ENCODE measurements at regions not wholly inside any gene's neighbourhood (a gene's known extent, or its start where the extent isn't known, plus 50 kb on each side); places are given as distances from the start of the nearest gene placed in this dataset.

GRCh38 chr10:36450380-36450779 is 675.0 kb upstream of the ANKRD30A start:
- no peak overlapping the region for H3K4me3 ChIP-seq (ENCODE audit: low read length)
- H3K9me3 ChIP-seq (replicated peaks; ENCODE audit: insufficient read depth, low read length), result no peaks in the 10 kb centered on the region
- no peaks in the 10 kb centered on the region for H3K27me3 ChIP-seq (replicated peaks; ENCODE audit: insufficient read depth, low read length)
- H3K27ac ChIP-seq (ENCODE audit: low read length), result no peak overlapping the region
- no peaks in the 10 kb centered on the region for H3F3A ChIP-seq (ENCODE audit: insufficient read depth, low read length)
- no peak overlapping the region for H3K9ac ChIP-seq (ENCODE audit: low read length)
- no peak overlapping the region for H2AFZ ChIP-seq (ENCODE audit: low read length)
- H3K79me2 ChIP-seq (ENCODE audit: low read length), result no peaks in the 10 kb centered on the region
- H3K4me1 ChIP-seq (ENCODE audit: low read length), result no peaks in the 10 kb centered on the region
- no peak for TF ChIP-seq EZH2phosphoT487 (IDR thresholded peaks at IDR 0.05; ENCODE audit: low read length)
- TF ChIP-seq EZH2 (optimal IDR thresholded peaks at IDR 0.05; ENCODE audit: low read depth, low read length), result no peak
- TF ChIP-seq, protein P1, sequence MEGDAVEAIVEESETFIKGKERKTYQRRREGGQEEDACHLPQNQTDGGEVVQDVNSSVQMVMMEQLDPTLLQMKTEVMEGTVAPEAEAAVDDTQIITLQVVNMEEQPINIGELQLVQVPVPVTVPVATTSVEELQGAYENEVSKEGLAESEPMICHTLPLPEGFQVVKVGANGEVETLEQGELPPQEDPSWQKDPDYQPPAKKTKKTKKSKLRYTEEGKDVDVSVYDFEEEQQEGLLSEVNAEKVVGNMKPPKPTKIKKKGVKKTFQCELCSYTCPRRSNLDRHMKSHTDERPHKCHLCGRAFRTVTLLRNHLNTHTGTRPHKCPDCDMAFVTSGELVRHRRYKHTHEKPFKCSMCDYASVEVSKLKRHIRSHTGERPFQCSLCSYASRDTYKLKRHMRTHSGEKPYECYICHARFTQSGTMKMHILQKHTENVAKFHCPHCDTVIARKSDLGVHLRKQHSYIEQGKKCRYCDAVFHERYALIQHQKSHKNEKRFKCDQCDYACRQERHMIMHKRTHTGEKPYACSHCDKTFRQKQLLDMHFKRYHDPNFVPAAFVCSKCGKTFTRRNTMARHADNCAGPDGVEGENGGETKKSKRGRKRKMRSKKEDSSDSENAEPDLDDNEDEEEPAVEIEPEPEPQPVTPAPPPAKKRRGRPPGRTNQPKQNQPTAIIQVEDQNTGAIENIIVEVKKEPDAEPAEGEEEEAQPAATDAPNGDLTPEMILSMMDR (IDR thresholded peaks at IDR 0.05; ENCODE audit: low read length), result no peak
- no peaks in the 10 kb centered on the region for H4K20me1 ChIP-seq (ENCODE audit: insufficient read depth, low read length)
- no peak overlapping the region for H3K4me2 ChIP-seq (ENCODE audit: low read depth, low read length)
- DNase-seq, result no peak
- H3K36me3 ChIP-seq (replicated peaks; ENCODE audit: insufficient read depth, low read length), result no peaks in the 10 kb centered on the region
- H3K9me2 ChIP-seq (replicated peaks; ENCODE audit: insufficient read depth, low read length), result no peaks in the 10 kb centered on the region

GRCh38 chr10:36448760-36449691 is 676.4 kb upstream of the ANKRD30A start:
- Histone ChIP-seq H3F3A (ENCODE audit: insufficient read depth, low read length) (no peaks in the 10 kb centered on the region), H3K27me3 (replicated peaks; ENCODE audit: insufficient read depth, low read length) (no peaks in the 10 kb centered on the region), H3K79me2 (ENCODE audit: low read length) (no peaks in the 10 kb centered on the region), H3K4me1 (ENCODE audit: low read length) (no peaks in the 10 kb centered on the region), H3K27ac (ENCODE audit: low read length) (no peak overlapping the region), H2AFZ (ENCODE audit: low read length) (no peak overlapping the region), H3K9me3 (replicated peaks; ENCODE audit: insufficient read depth, low read length) (no peaks in the 10 kb centered on the region), H4K20me1 (ENCODE audit: insufficient read depth, low read length) (no peaks in the 10 kb centered on the region), H3K4me2 (ENCODE audit: low read depth, low read length) (no peak overlapping the region), H3K36me3 (replicated peaks; ENCODE audit: insufficient read depth, low read length) (no peaks in the 10 kb centered on the region), H3K4me3 (ENCODE audit: low read length) (no peak overlapping the region), H3K9me2 (replicated peaks; ENCODE audit: insufficient read depth, low read length) (no peaks in the 10 kb centered on the region), H3K9ac (ENCODE audit: low read length) (no peak overlapping the region)
- TF ChIP-seq EZH2 (optimal IDR thresholded peaks at IDR 0.05; ENCODE audit: low read depth, low read length) (no peak), EZH2phosphoT487 (IDR thresholded peaks at IDR 0.05; ENCODE audit: low read length) (no peak)
- TF ChIP-seq, protein P1 (IDR thresholded peaks at IDR 0.05; ENCODE audit: low read length), result no peak
- DNase-seq, result no peak

DNA sequence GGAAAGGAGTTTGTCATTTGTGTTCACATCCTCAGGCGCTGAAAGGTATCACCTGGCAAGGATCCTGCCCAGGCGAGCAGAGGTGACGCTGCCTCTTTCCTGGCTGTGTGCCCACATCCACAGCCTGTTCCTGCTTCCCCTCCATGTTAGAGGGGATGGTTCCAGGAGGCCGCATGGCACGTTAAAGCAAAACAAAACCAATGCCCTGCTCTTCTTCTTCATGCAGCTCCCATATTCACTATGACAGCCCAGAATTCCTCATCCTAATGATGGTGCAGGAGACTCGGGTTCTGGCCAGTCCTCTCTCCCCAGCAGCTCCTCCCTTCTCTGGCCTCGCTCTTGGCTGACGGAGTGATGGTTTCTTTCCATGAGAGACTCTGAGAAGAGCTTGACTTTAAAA is 678.5 kb upstream of the ANKRD30A start:
- Histone ChIP-seq H2AFZ (ENCODE audit: low read length) (no peak overlapping the region), H3K4me2 (ENCODE audit: low read depth, low read length) (no peak overlapping the region), H3K4me1 (ENCODE audit: low read length) (no peaks in the 10 kb centered on the region), H3K79me2 (ENCODE audit: low read length) (no peaks in the 10 kb centered on the region), H3K27ac (ENCODE audit: low read length) (no peak overlapping the region), H3K27me3 (replicated peaks; ENCODE audit: insufficient read depth, low read length) (no peaks in the 10 kb centered on the region), H3K9ac (ENCODE audit: low read length) (no peak overlapping the region), H3K9me3 (replicated peaks; ENCODE audit: insufficient read depth, low read length) (no peaks in the 10 kb centered on the region), H3K9me2 (replicated peaks; ENCODE audit: insufficient read depth, low read length) (no peaks in the 10 kb centered on the region), H3K36me3 (replicated peaks; ENCODE audit: insufficient read depth, low read length) (no peaks in the 10 kb centered on the region), H3K4me3 (ENCODE audit: low read length) (no peak overlapping the region), H3F3A (ENCODE audit: insufficient read depth, low read length) (no peaks in the 10 kb centered on the region), H4K20me1 (ENCODE audit: insufficient read depth, low read length) (no peaks in the 10 kb centered on the region)
- TF ChIP-seq, protein P1 (IDR thresholded peaks at IDR 0.05; ENCODE audit: low read length), result no peak
- TF ChIP-seq EZH2phosphoT487 (IDR thresholded peaks at IDR 0.05; ENCODE audit: low read length), result no peak
- TF ChIP-seq EZH2 (optimal IDR thresholded peaks at IDR 0.05; ENCODE audit: low read depth, low read length), result no peak
- no peak for DNase-seq

Measured in MM.1S (cell line).